Natural killer cell (primary cell): ENCODE measurements at regions not wholly inside any gene's neighbourhood (a gene's known extent, or its start where the extent isn't known, plus 50 kb on each side); places are given as distances from the start of the nearest gene placed in this dataset.

Experiments used
- ATAC-seq, 3 donors: fragments of 150-1000 bp in 2 of 3; fragments of 200-7000 bp in 1 of 3; cut with Tn5 transposase; 1 replicate in 1 of 3; 2 replicates in 2 of 3; pipeline ENCODE4 v1.10.0; 2021; ENCODE audit warnings: mild to moderate bottlenecking in 2 of 3, moderate library complexity in 2 of 3
- DNase-seq, 2 donors: peaks; one replicate each; pipeline versions ENCODE4 v3.0.0 to v3.0.0-alpha.2; 2013 to 2021; ENCODE audit warnings: mixed read lengths in 1 of 2
- H3K27ac ChIP-seq: one replicate; pipeline ENCODE4 v1.5.1; 2013; ENCODE audit warnings: mild to moderate bottlenecking, low read length
- H3K27me3 ChIP-seq: one replicate; pipeline ENCODE4 v1.6.1; 2013; ENCODE audit warnings: low read length; ENCODE audit not compliant: control insufficient read depth, insufficient read depth
- H3K36me3 ChIP-seq: one replicate; pipeline ENCODE4 v1.6.1; 2013; ENCODE audit warnings: low read length; ENCODE audit not compliant: control insufficient read depth, insufficient read depth
- H3K4me1 ChIP-seq: one replicate; pipeline ENCODE4 v1.6.1; 2013; ENCODE audit warnings: low read length; ENCODE audit not compliant: control insufficient read depth, insufficient read depth
- H3K4me3 ChIP-seq: one replicate; pipeline ENCODE4 v1.5.1; 2013; ENCODE audit warnings: low read length
- H3K9me3 ChIP-seq: one replicate; pipeline ENCODE4 v1.6.1; 2013; ENCODE audit warnings: low read length; ENCODE audit not compliant: control insufficient read depth, insufficient read depth
- H3K27ac Mint-ChIP-seq, 2 donors: one replicate each; pipeline ENCODE4 v1.8.0; 2022; ENCODE audit warnings: mild to moderate bottlenecking in 2 of 2, mixed read lengths in 2 of 2, moderate library complexity in 1 of 2
- H3K27me3 Mint-ChIP-seq, 2 donors: one replicate each; pipeline ENCODE4 v1.8.0; 2022; ENCODE audit warnings: low read depth in 2 of 2, mixed read lengths in 2 of 2
- H3K36me3 Mint-ChIP-seq: one replicate; pipeline ENCODE4 v1.8.0; 2022; ENCODE audit warnings: mixed read lengths
- H3K4me1 Mint-ChIP-seq, 2 donors: one replicate each; pipeline ENCODE4 v1.8.0; 2022; ENCODE audit warnings: mixed read lengths in 2 of 2
- H3K4me3 Mint-ChIP-seq: one replicate; pipeline ENCODE4 v1.8.0; 2022; ENCODE audit warnings: mild to moderate bottlenecking, moderate library complexity, mixed read lengths
- H3K9me3 Mint-ChIP-seq, 2 donors: one replicate each; pipeline ENCODE4 v1.8.0; 2022; ENCODE audit warnings: mixed read lengths in 2 of 2
- CTCF ChIP-seq: fragments of 200-600 bp; IDR thresholded peaks from one replicate; pipeline ENCODE4 v1.8.0; 2022; ENCODE audit warnings: antibody characterized with exemption
- WGBS: methylation state at CpG from one replicate; pipeline ENCODE4 v1.1.7; 2013; ENCODE audit warnings: missing lambda C conversion rate; ENCODE audit not compliant: insufficient coverage; 5-methylcytosine and 5-hydroxymethylcytosine counted together
- intact Hi-C: fragments of 100-400 bp; cut with micrococcal nuclease; formaldehyde crosslinking; loops from one replicate; pipeline ENCODE4 v1.14.2; 2022

- no peaks in the 10 kb centered on the region for H3K4me1 Mint-ChIP-seq
- TF ChIP-seq CTCF = no peak
Measured at GRCh38 chr18:30588673-30589164, 453.8 kb downstream of the DSC3 start.

GRCh38 chr18:30583768-30584167 lies 458.8 kb downstream of the DSC3 start:
- Mint-ChIP-seq H3K4me3 (no peak overlapping the region), H3K4me1 (no peaks in the 10 kb centered on the region), H3K36me3 (no peaks in the 10 kb centered on the region), H3K9me3 (peaks cover 13 to 15% of the 10 kb centered on the region in 2 donors), H3K27me3 (no peaks in the 10 kb centered on the region), H3K27ac (no peak overlapping the region)
- DNase-seq (no peak), ATAC-seq (no peak)
- H3K27ac ChIP-seq = no peak overlapping the region
- no peak for TF ChIP-seq CTCF
- no peaks in the 10 kb centered on the region for H3K4me1 ChIP-seq
- no peak overlapping the region for H3K4me3 ChIP-seq
- H3K9me3 ChIP-seq = no peaks in the 10 kb centered on the region
- WGBS = no CpG with 5 or more reads among the region's 1 CpG
- no peaks in the 10 kb centered on the region for H3K27me3 ChIP-seq
- intact Hi-C loops = no loop called here
- H3K36me3 ChIP-seq = no peaks in the 10 kb centered on the region

More at GRCh38 chr18:30588673-30589164, 453.8 kb downstream of the DSC3 start:
- DNase-seq (no peak), ATAC-seq (no peak)
- H3K27me3 ChIP-seq = no peaks in the 10 kb centered on the region
- no peak overlapping the region for H3K4me3 ChIP-seq
- Mint-ChIP-seq H3K36me3 (no peaks in the 10 kb centered on the region), H3K27me3 (no peaks in the 10 kb centered on the region), H3K9me3 (peaks cover 7 to 17% of the 10 kb centered on the region in 2 donors), H3K4me3 (no peak overlapping the region), H3K27ac (no peak overlapping the region)
- no peaks in the 10 kb centered on the region for H3K36me3 ChIP-seq
- no peaks in the 10 kb centered on the region for H3K4me1 ChIP-seq
- H3K9me3 ChIP-seq = no peaks in the 10 kb centered on the region
- H3K27ac ChIP-seq = no peak overlapping the region
- intact Hi-C loops = no loop called here

- WGBS = 81% methylated on average over 3 of the region's 3 CpGs
- Mint-ChIP-seq H3K9me3 (peaks cover 11 to 13% of the 10 kb centered on the region in 2 donors), H3K27ac (no peak overlapping the region), H3K27me3 (no peaks in the 10 kb centered on the region), H3K4me3 (no peak overlapping the region), H3K36me3 (no peaks in the 10 kb centered on the region), H3K4me1 (no peaks in the 10 kb centered on the region)
- no peaks in the 10 kb centered on the region for H3K27me3 ChIP-seq
- H3K27ac ChIP-seq = no peak overlapping the region
- no peaks in the 10 kb centered on the region for H3K9me3 ChIP-seq
- no peak for TF ChIP-seq CTCF
- no peaks in the 10 kb centered on the region for H3K4me1 ChIP-seq
- H3K4me3 ChIP-seq = no peak overlapping the region
- ATAC-seq = no peak
- H3K36me3 ChIP-seq = no peaks in the 10 kb centered on the region
- intact Hi-C loops = no loop called here
- DNase-seq = no peak
Measured at GRCh38 chr18:30582078-30582477, 460.5 kb downstream of the DSC3 start.

- Mint-ChIP-seq H3K27ac (no peak overlapping the region), H3K4me3 (no peak overlapping the region), H3K4me1 (no peaks in the 10 kb centered on the region), H3K36me3 (no peaks in the 10 kb centered on the region), H3K9me3 (peaks cover 7 to 12% of the 10 kb centered on the region in 2 donors), H3K27me3 (no peaks in the 10 kb centered on the region)
- 27% methylated on average over 2 of the region's 2 CpGs for WGBS
- Histone ChIP-seq H3K4me3 (no peak overlapping the region), H3K27ac (no peak overlapping the region), H3K27me3 (no peaks in the 10 kb centered on the region), H3K36me3 (no peaks in the 10 kb centered on the region), H3K4me1 (no peaks in the 10 kb centered on the region), H3K9me3 (no peaks in the 10 kb centered on the region)
- intact Hi-C loops = no loop called here
- ATAC-seq (no peak), DNase-seq (no peak)
- TF ChIP-seq CTCF = no peak
Measured at GRCh38 chr18:30578707-30579106, 463.8 kb downstream of the DSC3 start.
